Prostate gland (tissue), 2 donors: ENCODE measurements at regions not wholly inside any gene's neighbourhood (a gene's known extent, or its start where the extent isn't known, plus 50 kb on each side); places are given as distances from the start of the nearest gene placed in this dataset.

Experiments used
- DNase-seq: peaks from one replicate; pipeline ENCODE4 v3.0.0-alpha.2; 2019; ENCODE audit warnings: low spot score
- H3K27ac ChIP-seq, 2 donors: fragments of 200-600 bp; sonication (generic); 2 replicates each; pipeline ENCODE4 v1.5.1; 2017 to 2019
- H3K27me3 ChIP-seq: fragments of 200-600 bp; sonication (generic); replicated peaks from 2 replicates; pipeline ENCODE4 v1.5.1; 2019; ENCODE audit not compliant: insufficient read depth
- H3K36me3 ChIP-seq, 2 donors: fragments of 200-600 bp; sonication (generic); 1 replicate in 1 of 2; 2 replicates in 1 of 2; pipeline versions ENCODE4 v1.5.1 to v1.8.1; 2017 to 2019
- H3K4me1 ChIP-seq: fragments of 200-600 bp; sonication (generic); replicated peaks from 2 replicates; pipeline ENCODE4 v1.5.1; 2019
- H3K4me3 ChIP-seq, 2 donors: fragments of 200-600 bp; sonication (generic); 2 replicates each; pipeline ENCODE4 v1.5.1; 2017 to 2019
- H3K9me3 ChIP-seq: fragments of 200-600 bp; sonication (generic); 2 replicates; pipeline ENCODE4 v1.5.1; 2017
- POLR2A ChIP-seq: fragments of 450-650 bp; IDR thresholded peaks from one replicate; pipeline ENCODE4 v1.6.1; 2016; ENCODE audit warnings: antibody characterized with exemption, mild to moderate bottlenecking
- POLR2AphosphoS5 ChIP-seq: sonication (generic); formaldehyde crosslinking; IDR thresholded peaks from one replicate; pipeline ENCODE4 v1.6.1; 2017; ENCODE audit warnings: antibody characterized with exemption
- WGBS: methylation state at CpG from one replicate; pipeline ENCODE4 v1.1.5; 2018; 5-methylcytosine and 5-hydroxymethylcytosine counted together
- intact Hi-C: fragments of 100-400 bp; cut with DNase I; formaldehyde crosslinking; loops from one replicate; pipeline ENCODE4 v1.14.2; 2022
- TF ChIP-seq, protein P1 (sequence below), 4 experiments: fragments of 200-600 bp in 2 of 4; fragments of 450-650 bp in 2 of 4; sonication (generic) in 2 of 4; IDR thresholded peaks; 1 replicate in 3 of 4; 2 replicates in 1 of 4; pipeline ENCODE4 v1.5.1; 2016 to 2019; ENCODE audit warnings: antibody characterized with exemption in 4 of 4, mild to moderate bottlenecking in 2 of 4, moderate library complexity in 2 of 4

GRCh38 chr6:97864366-97864765 lies 581.4 kb upstream of the MMS22L start:
- Histone ChIP-seq H3K9me3 (no peaks in the 10 kb centered on the region), H3K4me1 (no peaks in the 10 kb centered on the region), H3K36me3 (no peaks in the 10 kb centered on the region), H3K27ac (no peak overlapping the region), H3K4me3 (no peak overlapping the region), H3K27me3 (no peaks in the 10 kb centered on the region)
- TF ChIP-seq POLR2A, result no peak
- TF ChIP-seq, protein P1, sequence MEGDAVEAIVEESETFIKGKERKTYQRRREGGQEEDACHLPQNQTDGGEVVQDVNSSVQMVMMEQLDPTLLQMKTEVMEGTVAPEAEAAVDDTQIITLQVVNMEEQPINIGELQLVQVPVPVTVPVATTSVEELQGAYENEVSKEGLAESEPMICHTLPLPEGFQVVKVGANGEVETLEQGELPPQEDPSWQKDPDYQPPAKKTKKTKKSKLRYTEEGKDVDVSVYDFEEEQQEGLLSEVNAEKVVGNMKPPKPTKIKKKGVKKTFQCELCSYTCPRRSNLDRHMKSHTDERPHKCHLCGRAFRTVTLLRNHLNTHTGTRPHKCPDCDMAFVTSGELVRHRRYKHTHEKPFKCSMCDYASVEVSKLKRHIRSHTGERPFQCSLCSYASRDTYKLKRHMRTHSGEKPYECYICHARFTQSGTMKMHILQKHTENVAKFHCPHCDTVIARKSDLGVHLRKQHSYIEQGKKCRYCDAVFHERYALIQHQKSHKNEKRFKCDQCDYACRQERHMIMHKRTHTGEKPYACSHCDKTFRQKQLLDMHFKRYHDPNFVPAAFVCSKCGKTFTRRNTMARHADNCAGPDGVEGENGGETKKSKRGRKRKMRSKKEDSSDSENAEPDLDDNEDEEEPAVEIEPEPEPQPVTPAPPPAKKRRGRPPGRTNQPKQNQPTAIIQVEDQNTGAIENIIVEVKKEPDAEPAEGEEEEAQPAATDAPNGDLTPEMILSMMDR (IDR thresholded peaks at IDR 0.05), result no peak
- TF ChIP-seq POLR2AphosphoS5, result no peak
- no peak for DNase-seq
- 85% methylated on average over 4 of the region's 4 CpGs for WGBS
- intact Hi-C loops, result no loop called here

- WGBS, result 57% methylated on average over 2 of the region's 2 CpGs
- TF ChIP-seq POLR2AphosphoS5, result no peak
- Histone ChIP-seq H3K27me3 (no peaks in the 10 kb centered on the region), H3K36me3 (no peaks in the 10 kb centered on the region), H3K27ac (no peak overlapping the region), H3K4me1 (no peaks in the 10 kb centered on the region), H3K9me3 (no peaks in the 10 kb centered on the region), H3K4me3 (no peak overlapping the region)
- no peak for DNase-seq
- intact Hi-C loops, result no loop called here
Observed at GRCh38 chr6:97864826-97865225, 581.8 kb upstream of the MMS22L start.

DNA sequence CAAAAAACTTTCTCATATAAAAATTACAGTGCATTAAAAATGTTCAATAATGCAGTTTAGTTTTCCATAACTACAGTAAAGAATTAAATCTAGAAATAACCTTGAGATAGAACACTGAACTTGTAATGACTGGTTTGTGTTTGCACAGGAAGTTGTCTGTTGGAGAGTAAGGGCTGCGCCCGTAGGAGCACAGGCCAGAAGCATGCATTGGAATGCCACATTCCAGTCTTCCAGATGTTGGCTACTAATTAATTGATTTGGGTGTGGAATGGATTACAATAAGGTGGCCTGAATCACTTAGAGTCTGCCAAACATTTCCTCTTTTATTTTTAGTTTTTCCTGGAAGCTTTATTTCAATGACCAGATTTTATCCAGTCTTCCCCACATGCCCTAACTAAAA lies 582.6 kb upstream of the MMS22L start:
- intact Hi-C loops, result no loop called here
- no peaks in the 10 kb centered on the region for H3K27me3 ChIP-seq
- 44% methylated on average over 2 of the region's 2 CpGs for WGBS
- TF ChIP-seq POLR2A (no peak), POLR2AphosphoS5 (no peak)
- TF ChIP-seq, protein P1 (IDR thresholded peaks at IDR 0.05), result no peak
- no peaks in the 10 kb centered on the region for H3K36me3 ChIP-seq
- H3K4me1 ChIP-seq, result no peaks in the 10 kb centered on the region
- no peak overlapping the region for H3K4me3 ChIP-seq
- no peaks in the 10 kb centered on the region for H3K9me3 ChIP-seq
- no peak overlapping the region for H3K27ac ChIP-seq
- DNase-seq, result no peak

- no peaks in the 10 kb centered on the region for H3K27me3 ChIP-seq
- H3K4me3 ChIP-seq, result no peak overlapping the region
- 50% methylated on average over 2 of the region's 2 CpGs for WGBS
- TF ChIP-seq, protein P1 (IDR thresholded peaks at IDR 0.05), result no peak
- TF ChIP-seq POLR2AphosphoS5, result no peak
- TF ChIP-seq POLR2A, result no peak
- H3K27ac ChIP-seq, result no peak overlapping the region
- no peaks in the 10 kb centered on the region for H3K4me1 ChIP-seq
- DNase-seq, result no peak
- no peaks in the 10 kb centered on the region for H3K9me3 ChIP-seq
- H3K36me3 ChIP-seq, result no peaks in the 10 kb centered on the region
- intact Hi-C loops, result no loop called here
Observed at GRCh38 chr6:97866616-97867015, 583.6 kb upstream of the MMS22L start.

DNA sequence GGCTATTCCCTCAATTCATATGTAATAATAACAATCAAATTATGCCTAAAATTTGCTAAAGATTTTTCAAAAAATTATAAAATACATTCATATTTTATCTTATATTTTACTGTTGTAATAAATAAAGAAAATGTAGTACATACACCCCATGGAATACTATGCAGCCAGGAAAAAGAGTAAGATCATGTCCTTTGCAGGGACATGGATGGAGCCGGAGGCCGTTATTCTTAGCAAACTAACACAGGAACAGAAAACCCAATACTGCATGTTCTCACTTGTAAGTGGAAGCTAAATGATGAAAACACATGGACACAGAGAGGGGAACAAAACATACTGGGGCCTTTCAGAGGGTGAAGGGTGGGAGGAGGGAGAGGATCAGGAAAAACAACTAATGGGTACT lies 584.2 kb upstream of the MMS22L start:
- no peak overlapping the region for H3K27ac ChIP-seq
- H3K4me3 ChIP-seq, result no peak overlapping the region
- TF ChIP-seq POLR2AphosphoS5 (no peak), POLR2A (no peak)
- TF ChIP-seq, protein P1 (IDR thresholded peaks at IDR 0.05), result no peak
- no peaks in the 10 kb centered on the region for H3K27me3 ChIP-seq
- H3K9me3 ChIP-seq, result no peaks in the 10 kb centered on the region
- H3K36me3 ChIP-seq, result no peaks in the 10 kb centered on the region
- DNase-seq, result no peak
- 78% methylated on average over 2 of the region's 2 CpGs for WGBS
- intact Hi-C loops, result no loop called here
- no peaks in the 10 kb centered on the region for H3K4me1 ChIP-seq
